ENCODE measurements at regions not wholly inside any gene's neighbourhood (a gene's known extent, or its start where the extent isn't known, plus 50 kb on each side); places are given as distances from the start of the nearest gene placed in this dataset.

GRCh38 chr11:8740129-8740528, 57.5 kb downstream of the RPL27A start:
- H3K27ac ChIP-seq, result peak overlapping the region; percentile 8 to 69 (median 51)
- 93 to 96% methylated on average over 3 of the region's 3 CpGs for WGBS, 2 donors
- DNase-seq, result peak; percentile 30

GRCh38 chr11:8744423-8744822, 61.8 kb downstream of the RPL27A start:
- H3K4me3 ChIP-seq, result no peak overlapping the region
- WGBS, 2 donors, result 98 to 100% methylated on average over 1 of the region's 1 CpG
- no peak for DNase-seq

More at GRCh38 chr11:8740129-8740528, 57.5 kb downstream of the RPL27A start:
- Histone ChIP-seq H3K36me3 (peaks cover 0 to 21% (median 2%) of the 10 kb centered on the region in 4 donors), H3K27me3 (no peaks in the 10 kb centered on the region), H3K9me3 (no peaks in the 10 kb centered on the region), H3K4me1 (peaks cover 0 to 45% (median 40%) of the 10 kb centered on the region in 4 donors), H3K4me3 (no peak overlapping the region)
- TF ChIP-seq CTCF (IDR thresholded peaks at IDR 0.05), result no peak
- no peak for TF ChIP-seq EP300 (IDR thresholded peaks at IDR 0.05)
- no peak for TF ChIP-seq POLR2AphosphoS5 (IDR thresholded peaks at IDR 0.05)
- intact Hi-C loops (cut with DNase I), result no loop called here

GRCh38 chr11:8745431-8746253, 63.0 kb downstream of the RPL27A start:
- Histone ChIP-seq H3K27ac (peak overlapping the region in 1 of 4 donors; percentile 5), H3K36me3 (peaks cover 0 to 18% (median 2%) of the 10 kb centered on the region in 4 donors), H3K4me3 (no peak overlapping the region), H3K27me3 (no peaks in the 10 kb centered on the region), H3K9me3 (no peaks in the 10 kb centered on the region), H3K4me1 (peaks cover 0 to 73% (median 61%) of the 10 kb centered on the region in 4 donors)
- no peak for TF ChIP-seq CTCF (IDR thresholded peaks at IDR 0.05)
- no peak for TF ChIP-seq EP300 (IDR thresholded peaks at IDR 0.05)
- TF ChIP-seq POLR2A (IDR thresholded peaks at IDR 0.05), result no peak
- no peak for TF ChIP-seq POLR2AphosphoS5 (IDR thresholded peaks at IDR 0.05)
- 83 to 87% methylated on average over 6 of the region's 6 CpGs for WGBS, 2 donors
- DNase-seq, result peak; percentile 19
- intact Hi-C loops (cut with DNase I), result no loop called here

More at GRCh38 chr11:8744423-8744822, 61.8 kb downstream of the RPL27A start:
- Histone ChIP-seq H3K36me3 (peaks cover 0 to 18% (median 2%) of the 10 kb centered on the region in 4 donors), H3K27ac (peak overlapping the region in 1 of 4 donors; percentile 7), H3K9me3 (no peaks in the 10 kb centered on the region), H3K27me3 (no peaks in the 10 kb centered on the region), H3K4me1 (peaks cover 0 to 73% (median 61%) of the 10 kb centered on the region in 4 donors)
- intact Hi-C loops (cut with DNase I), result no loop called here
- no peak for TF ChIP-seq POLR2A (IDR thresholded peaks at IDR 0.05)

- Histone ChIP-seq H3K27ac (peak overlapping the region in 1 of 4 donors; percentile 5), H3K4me1 (peaks cover 0 to 73% (median 55%) of the 10 kb centered on the region in 4 donors), H3K36me3 (peaks cover 0 to 18% (median 2%) of the 10 kb centered on the region in 4 donors), H3K4me3 (no peak overlapping the region), H3K27me3 (no peaks in the 10 kb centered on the region), H3K9me3 (no peaks in the 10 kb centered on the region)
- TF ChIP-seq EP300 (IDR thresholded peaks at IDR 0.05), result no peak
- no peak for TF ChIP-seq POLR2A (IDR thresholded peaks at IDR 0.05)
- no peak for TF ChIP-seq CTCF (IDR thresholded peaks at IDR 0.05)
- TF ChIP-seq POLR2AphosphoS5 (IDR thresholded peaks at IDR 0.05), result no peak
- WGBS, 2 donors, result 76 to 81% methylated on average over 2 of the region's 2 CpGs
- intact Hi-C loops (cut with DNase I), result no loop called here
- no peak for DNase-seq
These were observed 63.9 kb downstream of the RPL27A start for GRCh38 chr11:8746331-8746974.

- no peak overlapping the region for H3K4me3 ChIP-seq
- peaks cover 0 to 18% (median 2%) of the 10 kb centered on the region in 4 donors for H3K36me3 ChIP-seq
- H3K9me3 ChIP-seq, result no peaks in the 10 kb centered on the region
- DNase-seq, result peak; percentile 0
- intact Hi-C loops (cut with DNase I), result no loop called here
- TF ChIP-seq POLR2A (IDR thresholded peaks at IDR 0.05) (no peak), CTCF (IDR thresholded peaks at IDR 0.05) (no peak), POLR2AphosphoS5 (IDR thresholded peaks at IDR 0.05) (no peak), EP300 (IDR thresholded peaks at IDR 0.05) (no peak)
- peaks cover 0 to 70% (median 48%) of the 10 kb centered on the region in 4 donors for H3K4me1 ChIP-seq
- H3K27me3 ChIP-seq, result no peaks in the 10 kb centered on the region
- peak overlapping the region in 2 of 4 donors; percentile 63 to 66 for H3K27ac ChIP-seq
These were observed 64.6 kb downstream of the RPL27A start for GRCh38 chr11:8747173-8747572.

All from sigmoid colon (tissue), 6 donors.